BLaER1 treated with 17β-estradiol and CSF1 and Interleukin-3, amounts not matched to agents 10 nM and 100 nM (cell line): ENCODE measurements at regions not wholly inside any gene's neighbourhood (a gene's known extent, or its start where the extent isn't known, plus 50 kb on each side); places are given as distances from the start of the nearest gene placed in this dataset.

Experiments used
- H3K27ac ChIP-seq, 11 experiments: shearing (Covaris generic); formaldehyde crosslinking; 2 replicates each; pipeline ENCODE4 v1.8.1; 2022
- H3K27me3 ChIP-seq, 11 experiments: shearing (Covaris generic); formaldehyde crosslinking; 2 replicates each; pipeline ENCODE4 v1.8.1; 2022
- H3K36me3 ChIP-seq, 11 experiments: shearing (Covaris generic); formaldehyde crosslinking; 2 replicates each; pipeline ENCODE4 v1.8.1; 2022
- H3K4me1 ChIP-seq, 10 experiments: shearing (Covaris generic); formaldehyde crosslinking; 2 replicates each; pipeline ENCODE4 v1.8.1; 2022
- H3K4me2 ChIP-seq, 11 experiments: shearing (Covaris generic); formaldehyde crosslinking; 2 replicates each; pipeline ENCODE4 v1.8.1; 2022
- H3K4me3 ChIP-seq, 10 experiments: shearing (Covaris generic); formaldehyde crosslinking; 2 replicates each; pipeline ENCODE4 v1.8.1; 2022
- H3K9ac ChIP-seq, 11 experiments: shearing (Covaris generic); formaldehyde crosslinking; 2 replicates each; pipeline ENCODE4 v1.8.1; 2022
- H3K9me3 ChIP-seq, 11 experiments: shearing (Covaris generic); formaldehyde crosslinking; replicated peaks in 1 of 11; 2 replicates each; pipeline ENCODE4 v1.8.1; 2022
- H4K20me1 ChIP-seq, 11 experiments: shearing (Covaris generic); formaldehyde crosslinking; 2 replicates each; pipeline ENCODE4 v1.8.1; 2022
- Cebpa-rat ChIP-seq, 11 experiments: shearing (Covaris generic); IDR thresholded peaks; 2 replicates each; pipeline ENCODE4 v1.8.1; 2022

DNA sequence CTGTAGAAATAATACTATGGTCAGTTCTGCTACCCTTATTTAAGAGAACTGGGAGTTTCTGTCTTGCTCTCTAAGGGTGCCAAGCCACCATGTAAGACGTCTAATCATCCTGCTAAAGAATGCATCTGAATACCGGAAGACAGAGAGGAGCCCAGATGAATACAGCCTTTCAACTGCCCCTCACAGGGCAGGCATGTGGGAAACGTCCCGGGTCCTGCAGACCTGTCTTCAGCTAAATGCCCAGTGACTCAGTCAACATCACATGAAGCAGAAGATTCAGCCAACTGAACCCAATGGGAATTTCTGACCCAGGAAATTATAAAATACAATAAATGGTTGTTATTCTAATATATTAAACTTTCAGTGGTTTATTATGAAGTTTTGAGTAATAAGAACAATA is 2141.0 kb upstream of the AGA start:
- no peaks in the 10 kb centered on the region; a peak in 1 of 22 replicates for H3K9me3 ChIP-seq
- H3K4me3 ChIP-seq: no peak overlapping the region
- H3K36me3 ChIP-seq: no peaks in the 10 kb centered on the region
- no peak overlapping the region for H3K4me2 ChIP-seq
- no peak for TF ChIP-seq Cebpa-rat (IDR thresholded peaks at IDR 0.05)
- no peaks in the 10 kb centered on the region for H4K20me1 ChIP-seq
- no peak overlapping the region for H3K9ac ChIP-seq
- H3K4me1 ChIP-seq: no peaks in the 10 kb centered on the region
- H3K27me3 ChIP-seq: no peaks in the 10 kb centered on the region
- H3K27ac ChIP-seq: no peak overlapping the region

- TF ChIP-seq Cebpa-rat (IDR thresholded peaks at IDR 0.05): no peak
- Histone ChIP-seq H3K27me3 (no peaks in the 10 kb centered on the region), H3K9me3 (no peaks in the 10 kb centered on the region), H3K4me1 (no peaks in the 10 kb centered on the region), H4K20me1 (no peaks in the 10 kb centered on the region), H3K4me2 (no peak overlapping the region), H3K9ac (no peak overlapping the region), H3K36me3 (no peaks in the 10 kb centered on the region), H3K27ac (no peak overlapping the region), H3K4me3 (no peak overlapping the region)
Measured at GRCh38 chr4:179584101-179584500, 2141.9 kb upstream of the AGA start.

- H3K27ac ChIP-seq: no peak overlapping the region
- no peaks in the 10 kb centered on the region for H3K4me1 ChIP-seq
- H4K20me1 ChIP-seq: no peaks in the 10 kb centered on the region
- H3K36me3 ChIP-seq: no peaks in the 10 kb centered on the region
- H3K9ac ChIP-seq: no peak overlapping the region
- H3K4me3 ChIP-seq: no peak overlapping the region
- no peaks in the 10 kb centered on the region for H3K9me3 ChIP-seq
- no peaks in the 10 kb centered on the region for H3K27me3 ChIP-seq
- no peak overlapping the region for H3K4me2 ChIP-seq
- TF ChIP-seq Cebpa-rat (IDR thresholded peaks at IDR 0.05): no peak
Measured at GRCh38 chr4:179585761-179586160, 2143.5 kb upstream of the AGA start.

DNA sequence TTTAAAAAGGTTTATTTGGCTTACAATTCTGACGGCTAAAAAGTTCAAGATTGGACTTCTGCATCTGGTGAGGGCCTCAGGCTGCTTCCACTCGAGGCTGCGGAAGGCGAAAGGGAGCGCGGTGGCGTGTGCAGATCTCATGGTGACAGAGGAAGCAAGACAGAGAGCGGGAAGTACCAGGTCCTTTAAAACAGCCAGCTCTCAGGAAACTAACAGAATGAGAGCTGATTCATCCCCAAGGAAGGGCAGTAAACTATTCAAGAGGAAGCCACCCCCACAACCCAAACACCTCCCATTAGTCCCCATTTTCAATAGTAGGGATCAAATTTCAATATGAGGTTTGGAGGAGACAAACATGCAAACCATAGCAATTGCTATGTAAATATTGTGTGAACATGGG is 2144.2 kb upstream of the AGA start:
- Histone ChIP-seq H3K9me3 (no peaks in the 10 kb centered on the region), H3K36me3 (no peaks in the 10 kb centered on the region), H3K27ac (no peak overlapping the region), H3K4me1 (no peaks in the 10 kb centered on the region), H4K20me1 (no peaks in the 10 kb centered on the region), H3K27me3 (no peaks in the 10 kb centered on the region), H3K4me2 (no peak overlapping the region), H3K9ac (no peak overlapping the region), H3K4me3 (no peak overlapping the region)
- TF ChIP-seq Cebpa-rat (IDR thresholded peaks at IDR 0.05): no peak

DNA sequence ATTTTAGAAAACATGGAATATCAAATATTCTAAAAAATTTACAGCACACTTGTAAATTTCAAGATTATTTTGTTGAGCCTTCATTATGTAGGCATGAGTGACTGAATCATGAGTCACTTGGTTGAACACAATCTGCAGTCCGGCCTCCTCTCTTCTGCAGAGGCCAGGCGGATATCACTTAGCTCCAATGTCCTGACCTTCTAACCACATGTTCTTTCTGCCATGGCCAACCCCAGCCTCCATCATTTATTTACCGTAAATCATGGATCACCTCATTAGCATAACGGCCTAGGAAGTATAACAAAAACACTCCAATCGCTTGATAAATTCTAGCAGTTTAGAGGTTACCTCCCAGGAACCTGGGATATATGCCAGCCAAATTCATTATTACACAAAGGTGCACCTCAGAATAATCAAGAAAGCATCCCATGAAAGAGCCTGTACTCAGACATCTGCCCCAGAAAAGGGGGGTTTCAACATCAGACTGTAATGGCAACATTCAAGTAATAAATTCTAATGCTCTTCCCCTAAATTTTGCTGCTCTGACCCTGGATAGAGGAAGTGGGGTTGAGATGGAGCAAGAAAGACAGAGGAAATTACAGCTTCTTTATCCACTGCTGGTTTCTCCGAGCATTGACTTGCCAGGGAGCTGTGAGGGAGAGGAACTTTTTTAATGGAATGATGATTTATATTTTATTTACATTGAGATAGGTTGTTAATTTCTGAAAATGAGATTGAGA is 2153.6 kb upstream of the AGA start:
- TF ChIP-seq Cebpa-rat (IDR thresholded peaks at IDR 0.05): no peak
- Histone ChIP-seq H3K4me3 (no peak overlapping the region), H3K36me3 (no peaks in the 10 kb centered on the region), H3K9ac (no peak overlapping the region), H3K4me2 (no peak overlapping the region), H4K20me1 (no peaks in the 10 kb centered on the region), H3K27me3 (no peaks in the 10 kb centered on the region), H3K27ac (no peak overlapping the region), H3K4me1 (no peaks in the 10 kb centered on the region), H3K9me3 (no peaks in the 10 kb centered on the region)

DNA sequence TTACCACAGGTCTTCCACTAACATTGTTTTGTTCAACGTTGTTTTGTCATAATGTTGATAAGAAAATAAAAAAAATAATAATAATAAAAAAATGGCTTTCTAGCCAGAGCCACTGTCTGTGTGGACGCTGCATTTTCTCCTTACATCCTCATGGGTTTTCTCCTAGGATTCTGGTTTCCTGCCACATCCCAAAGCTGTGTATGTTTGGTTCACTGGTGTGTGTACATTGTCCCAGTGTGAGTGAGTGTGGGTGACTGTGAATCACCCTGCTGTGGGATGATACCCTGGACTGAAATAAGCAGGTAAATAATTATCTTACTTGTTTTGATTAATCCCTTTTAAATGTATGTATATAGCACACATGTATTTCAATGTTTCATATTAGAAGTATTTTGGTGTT is 2154.4 kb upstream of the AGA start:
- Histone ChIP-seq H3K36me3 (no peaks in the 10 kb centered on the region), H3K4me3 (no peak overlapping the region), H3K4me1 (peaks cover 0 to 3% (median 1%) of the 10 kb centered on the region in 10 experiments; a peak in 7 of 20 replicates), H3K9ac (no peak overlapping the region), H4K20me1 (no peaks in the 10 kb centered on the region), H3K27ac (no peak overlapping the region), H3K27me3 (no peaks in the 10 kb centered on the region), H3K9me3 (no peaks in the 10 kb centered on the region), H3K4me2 (no peak overlapping the region)
- no peak for TF ChIP-seq Cebpa-rat (IDR thresholded peaks at IDR 0.05)

DNA sequence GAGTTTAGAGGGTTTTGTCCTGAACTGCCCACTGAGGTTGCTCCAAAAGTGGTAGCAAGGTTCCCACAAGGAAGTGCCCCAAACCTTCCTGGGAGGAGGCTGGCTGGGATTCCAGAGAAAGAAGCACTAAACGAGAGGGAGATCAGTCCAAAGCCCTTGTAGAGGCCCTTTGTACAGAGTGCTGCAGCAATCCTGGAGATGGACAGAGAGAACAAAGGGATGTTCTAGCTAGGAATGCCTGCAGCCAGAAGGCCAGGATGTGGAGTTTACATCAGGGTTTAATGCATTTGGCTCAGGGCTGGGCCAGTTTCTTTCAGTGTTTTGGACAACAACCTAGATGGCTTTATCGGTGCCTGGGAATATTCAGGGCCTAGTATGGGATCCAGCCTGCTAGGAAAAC is 2155.1 kb upstream of the AGA start:
- H3K4me2 ChIP-seq: no peak overlapping the region
- no peaks in the 10 kb centered on the region for H3K9me3 ChIP-seq
- no peak overlapping the region for H3K4me3 ChIP-seq
- peaks cover 0 to 9% (median 5%) of the 10 kb centered on the region in 10 experiments; a peak in 7 of 20 replicates for H3K4me1 ChIP-seq
- no peak overlapping the region for H3K27ac ChIP-seq
- no peaks in the 10 kb centered on the region for H4K20me1 ChIP-seq
- H3K27me3 ChIP-seq: no peaks in the 10 kb centered on the region
- TF ChIP-seq Cebpa-rat (IDR thresholded peaks at IDR 0.05): no peak
- no peaks in the 10 kb centered on the region for H3K36me3 ChIP-seq
- no peak overlapping the region for H3K9ac ChIP-seq

- H3K4me2 ChIP-seq: peak overlapping the region in 4 of 11 experiments; percentile 1 to 27 (median 19); a peak in 3 of 22 replicates
- no peak overlapping the region for H3K9ac ChIP-seq
- no peaks in the 10 kb centered on the region for H3K27me3 ChIP-seq
- no peak for TF ChIP-seq Cebpa-rat (IDR thresholded peaks at IDR 0.05)
- no peaks in the 10 kb centered on the region for H3K9me3 ChIP-seq
- peaks cover 0 to 9% (median 5%) of the 10 kb centered on the region in 10 experiments; a peak in 7 of 20 replicates for H3K4me1 ChIP-seq
- no peak overlapping the region for H3K4me3 ChIP-seq
- no peaks in the 10 kb centered on the region for H4K20me1 ChIP-seq
- H3K27ac ChIP-seq: no peak overlapping the region
- H3K36me3 ChIP-seq: no peaks in the 10 kb centered on the region
Measured at GRCh38 chr4:179601671-179602070, 2159.4 kb upstream of the AGA start.

- H3K4me1 ChIP-seq: peaks cover 0 to 9% (median 5%) of the 10 kb centered on the region in 10 experiments; a peak in 7 of 20 replicates
- no peaks in the 10 kb centered on the region for H4K20me1 ChIP-seq
- H3K27me3 ChIP-seq: no peaks in the 10 kb centered on the region
- no peak overlapping the region for H3K27ac ChIP-seq
- TF ChIP-seq Cebpa-rat (IDR thresholded peaks at IDR 0.05): no peak
- no peak overlapping the region for H3K4me2 ChIP-seq
- no peak overlapping the region for H3K4me3 ChIP-seq
- no peaks in the 10 kb centered on the region for H3K36me3 ChIP-seq
- H3K9me3 ChIP-seq: no peaks in the 10 kb centered on the region
- H3K9ac ChIP-seq: no peak overlapping the region
Measured at GRCh38 chr4:179605196-179605595, 2163.0 kb upstream of the AGA start.

GRCh38 chr4:179607003-179607402 is 2164.8 kb upstream of the AGA start:
- no peaks in the 10 kb centered on the region for H3K9me3 ChIP-seq
- TF ChIP-seq Cebpa-rat (IDR thresholded peaks at IDR 0.05): no peak
- no peak overlapping the region for H3K27ac ChIP-seq
- H3K4me3 ChIP-seq: no peak overlapping the region
- H4K20me1 ChIP-seq: no peaks in the 10 kb centered on the region
- H3K4me2 ChIP-seq: no peak overlapping the region
- H3K27me3 ChIP-seq: no peaks in the 10 kb centered on the region
- peaks cover 0 to 2% (median under 1%) of the 10 kb centered on the region in 10 experiments; a peak in 6 of 20 replicates for H3K4me1 ChIP-seq
- no peaks in the 10 kb centered on the region for H3K36me3 ChIP-seq
- no peak overlapping the region for H3K9ac ChIP-seq
